ENCODE measurements at regions not wholly inside any gene's neighbourhood (a gene's known extent, or its start where the extent isn't known, plus 50 kb on each side); places are given as distances from the start of the nearest gene placed in this dataset.
A peak's percentile ranks its signal among the peaks of the same experiment; 100 is the strongest.
"Not testable (repeated sequence)": the region's sequence is repeated elsewhere in the genome, so short reads cannot be mapped to it uniquely, and the experiment has no call there.

DNA sequence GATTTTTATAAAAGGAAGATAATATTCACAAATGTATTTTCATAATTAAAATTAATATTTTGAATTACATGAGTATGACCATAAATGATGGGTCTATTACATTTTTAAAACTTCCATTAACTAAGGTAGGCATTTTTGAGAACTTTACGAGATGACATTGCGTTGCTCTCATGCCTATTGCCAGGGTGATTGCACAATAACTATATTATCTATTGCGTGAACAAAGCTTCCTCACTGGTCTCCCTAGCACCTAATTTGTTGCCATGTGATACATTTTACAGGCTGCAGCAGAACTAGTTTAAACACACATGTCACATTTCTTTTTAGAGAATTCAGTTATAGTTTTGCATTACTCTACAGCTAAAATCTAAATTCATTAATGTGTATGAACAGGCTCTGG lies 289.7 kb upstream of the GRID2 start:
- no peak for DNase-seq

DNA sequence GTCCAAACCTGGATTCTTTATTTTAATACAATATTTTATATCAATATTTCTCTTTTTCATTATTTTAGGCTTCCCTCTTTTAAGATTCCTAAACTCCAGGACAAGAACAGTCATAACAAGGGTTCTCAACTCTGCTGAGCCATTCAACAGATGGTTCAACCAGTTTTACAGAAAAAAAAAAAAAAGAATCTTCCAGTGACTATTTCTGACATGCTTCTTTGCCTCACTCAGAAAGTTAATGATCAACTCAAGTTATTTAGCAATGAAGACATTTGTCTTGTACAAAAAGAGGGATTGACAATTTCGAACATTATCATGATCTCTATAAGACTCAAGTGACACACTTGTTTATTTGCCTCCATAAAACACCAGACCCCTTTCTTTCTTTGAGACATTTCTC lies 282.6 kb upstream of the GRID2 start:
- DNase-seq = no peak

DNA sequence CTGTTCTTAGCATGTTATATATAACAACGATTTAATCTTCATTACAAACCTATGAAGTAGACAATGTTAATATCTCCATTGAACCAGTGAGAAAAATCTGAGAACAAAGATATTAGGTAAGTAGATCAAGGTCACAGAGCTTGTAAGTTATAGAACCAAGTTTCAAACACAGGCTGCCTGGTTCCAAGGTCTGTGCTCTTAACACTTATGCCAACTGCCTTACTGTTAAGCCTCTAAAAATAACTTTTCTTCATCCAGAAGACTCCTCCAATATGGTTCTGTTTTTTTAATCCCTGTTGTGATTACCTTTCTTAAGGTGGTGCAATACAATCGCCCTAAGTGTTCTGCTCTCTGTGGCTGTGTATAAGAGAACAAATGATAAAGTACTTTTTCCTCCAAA lies 282.0 kb upstream of the GRID2 start:
- no peak for DNase-seq

DNA sequence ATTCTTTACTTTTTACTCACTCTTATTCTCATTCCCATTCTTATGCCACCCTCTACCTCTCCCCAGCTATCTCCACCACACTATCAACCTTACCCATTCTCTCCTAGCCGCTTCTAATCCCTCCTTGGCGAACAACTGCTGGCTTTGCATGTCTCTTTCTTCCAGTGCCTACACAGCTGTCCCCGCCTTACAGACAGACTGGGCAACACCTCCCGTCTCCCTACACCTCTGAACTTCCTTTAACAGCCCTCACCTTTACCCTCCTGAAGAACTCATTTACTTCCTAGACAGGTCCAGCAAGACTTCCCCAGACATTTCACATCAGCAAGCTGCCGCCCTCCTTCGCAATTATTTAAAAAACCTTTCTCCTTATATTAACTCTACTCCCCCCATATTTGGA lies 274.9 kb upstream of the GRID2 start:
- not testable (repeated sequence) for DNase-seq

DNA sequence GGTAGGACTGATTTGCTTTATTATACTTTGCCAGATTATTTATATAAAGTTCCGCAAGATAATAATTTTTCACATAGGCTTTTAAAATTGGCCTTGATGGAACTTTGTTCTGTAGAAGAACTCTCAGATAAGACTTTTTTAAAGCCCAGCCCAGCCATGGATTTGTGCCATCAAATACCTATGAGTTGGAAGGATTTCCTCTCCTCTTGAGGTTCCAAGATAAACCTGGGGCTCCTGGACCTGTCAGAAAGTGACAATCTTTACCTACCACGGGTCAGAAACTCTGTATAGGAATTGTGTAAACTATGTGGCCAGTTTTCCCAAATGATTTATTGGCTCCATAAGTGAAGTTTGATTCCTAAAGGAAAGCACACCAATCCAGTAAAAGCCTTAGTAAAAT lies 271.9 kb upstream of the GRID2 start:
- DNase-seq = no peak

DNA sequence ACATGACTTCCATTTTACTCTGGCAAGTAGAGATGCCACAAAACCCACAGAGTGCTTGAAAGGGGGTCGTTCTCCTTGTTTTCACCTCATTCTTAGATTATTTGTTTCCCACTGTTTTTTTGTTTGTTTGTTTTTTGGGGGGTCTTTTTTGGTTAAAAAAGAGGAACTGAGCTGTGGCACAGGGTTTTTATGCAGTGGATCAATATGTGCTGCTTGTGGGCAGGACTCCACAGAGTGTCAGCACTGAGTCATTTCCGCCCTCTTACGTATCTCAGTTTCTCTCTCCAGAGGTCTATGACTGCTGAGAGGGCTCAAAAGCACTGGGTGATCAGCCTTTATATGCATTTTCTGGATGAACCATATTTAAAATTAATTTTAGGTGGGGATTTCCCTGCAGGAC lies 268.1 kb upstream of the GRID2 start:
- no peak for DNase-seq

DNA sequence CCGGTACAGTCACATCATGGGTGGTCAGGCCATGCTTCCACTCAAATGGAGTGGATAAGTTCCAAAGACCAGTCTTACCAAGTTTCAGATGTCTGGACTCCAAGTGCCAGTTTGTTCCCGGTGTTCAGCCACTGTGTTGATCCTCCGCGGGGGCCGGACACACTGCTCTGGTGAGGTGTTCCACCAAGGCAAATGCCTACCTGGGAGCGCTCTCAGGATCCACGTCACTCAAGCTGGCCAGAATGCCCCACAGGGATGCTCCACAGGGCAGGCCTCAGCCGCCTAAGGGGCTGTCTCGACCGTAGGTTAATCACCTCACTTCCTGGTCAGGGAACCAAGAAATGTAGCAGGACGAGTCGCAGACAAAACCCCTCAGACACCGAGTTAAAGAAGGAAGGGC lies 258.0 kb upstream of the GRID2 start:
- DNase-seq = no peak

DNA sequence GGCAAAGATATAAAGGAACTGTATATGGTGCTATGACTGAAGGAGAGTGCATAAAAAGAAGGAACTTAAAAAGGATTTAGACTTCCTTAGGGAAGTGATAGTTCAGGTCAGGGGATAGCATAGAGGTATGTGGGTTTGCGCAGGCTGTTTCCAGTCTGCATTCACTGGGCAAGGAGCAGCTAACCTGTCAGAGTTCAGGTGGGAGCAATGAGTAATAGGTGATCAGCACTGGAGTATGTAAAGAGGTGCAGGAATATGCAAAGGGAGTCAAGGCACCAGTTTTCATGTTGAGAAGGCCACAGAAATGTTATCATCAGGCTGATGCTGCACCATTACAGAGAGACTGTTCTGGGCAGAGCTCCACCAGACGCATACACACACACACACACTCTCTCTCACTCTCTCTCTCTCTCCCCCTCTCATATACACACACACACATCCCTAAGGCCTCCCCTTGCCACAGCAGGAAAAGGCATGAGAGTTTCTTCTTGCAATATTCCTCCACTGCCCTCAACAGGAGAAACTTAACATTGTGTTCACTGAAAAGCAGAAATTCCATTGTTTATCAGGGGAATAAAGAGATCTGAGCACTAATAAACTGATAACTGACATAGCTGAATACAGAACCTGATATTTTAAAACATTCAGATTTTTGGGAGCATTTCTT lies 256.4 kb upstream of the GRID2 start:
- no peak for DNase-seq

DNA sequence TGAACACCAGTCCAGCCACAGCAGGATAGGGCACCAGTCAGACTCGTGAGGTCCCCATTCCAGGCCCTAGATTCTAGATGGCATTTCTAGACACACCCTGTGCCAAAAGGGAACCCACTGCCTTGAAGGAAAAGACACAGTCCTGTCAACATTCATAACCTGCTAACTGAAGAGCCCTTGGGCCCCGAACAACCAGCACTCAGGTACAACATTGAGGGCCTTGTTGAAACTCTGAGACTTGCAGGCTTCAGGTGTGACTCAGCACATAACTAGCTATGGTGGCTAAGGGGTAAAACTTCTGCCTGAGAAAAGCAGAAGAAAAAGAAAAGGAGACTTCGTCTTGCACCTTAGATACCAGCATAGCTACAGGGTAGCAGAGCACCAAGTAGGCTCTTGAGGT lies 252.9 kb upstream of the GRID2 start:
- DNase-seq = no peak

DNA sequence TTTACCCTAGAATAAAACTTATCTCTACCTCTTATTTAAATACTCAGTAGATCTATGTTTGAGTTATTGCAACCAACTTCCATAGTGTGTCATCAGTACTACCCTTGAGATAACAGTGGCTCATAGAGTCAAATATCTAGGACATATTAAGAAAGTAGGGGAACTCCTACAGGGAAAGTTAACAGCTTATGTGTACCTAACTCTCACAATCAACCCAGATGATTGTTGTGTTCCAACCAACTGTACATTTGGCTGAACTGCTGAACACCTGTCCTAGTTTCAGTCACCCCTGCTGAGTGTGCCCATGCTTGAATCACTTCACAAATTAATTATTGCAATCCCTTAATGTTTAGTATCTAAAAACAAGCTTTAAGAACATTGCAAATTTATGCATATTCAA lies 244.2 kb upstream of the GRID2 start:
- DNase-seq = no peak

DNA sequence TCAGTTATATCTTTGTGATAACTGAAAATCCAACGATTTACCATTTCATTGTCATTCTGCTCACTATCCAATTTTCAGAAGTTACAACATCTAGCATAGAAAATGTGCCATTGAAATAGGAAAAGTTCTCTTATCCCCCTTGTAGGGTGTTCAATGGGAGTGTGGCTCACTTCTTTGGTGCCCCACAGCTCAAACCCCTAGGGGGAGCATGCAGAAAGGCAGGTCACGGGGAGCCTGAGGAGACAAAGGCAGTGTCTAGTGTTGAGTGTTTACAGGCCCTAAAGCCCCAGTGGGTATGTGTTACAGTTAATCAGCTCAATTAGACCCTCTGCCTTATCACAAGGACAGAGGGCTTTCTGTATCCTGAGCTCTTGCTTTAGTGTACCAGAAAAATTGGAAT lies 243.4 kb upstream of the GRID2 start:
- no peak for DNase-seq

DNA sequence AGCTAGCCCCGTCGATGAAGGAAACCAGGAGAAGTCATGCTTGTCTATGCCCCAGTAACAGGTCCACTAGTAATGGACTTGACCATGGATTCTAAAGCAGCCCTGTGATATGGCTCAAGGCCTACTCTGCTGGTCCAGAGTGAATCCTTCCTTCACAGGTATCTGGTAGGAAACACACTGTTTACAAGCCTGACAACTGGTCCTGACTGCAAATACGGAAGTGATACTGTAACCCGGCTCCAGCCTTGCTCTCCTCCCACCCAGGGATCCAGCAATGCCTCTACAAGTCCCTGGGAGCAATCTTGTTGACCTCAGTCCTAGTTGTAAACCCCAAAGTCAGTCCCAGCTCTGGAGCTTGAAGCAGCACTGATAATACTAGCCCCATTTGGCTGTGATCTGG lies 239.2 kb upstream of the GRID2 start:
- DNase-seq = no peak

DNA sequence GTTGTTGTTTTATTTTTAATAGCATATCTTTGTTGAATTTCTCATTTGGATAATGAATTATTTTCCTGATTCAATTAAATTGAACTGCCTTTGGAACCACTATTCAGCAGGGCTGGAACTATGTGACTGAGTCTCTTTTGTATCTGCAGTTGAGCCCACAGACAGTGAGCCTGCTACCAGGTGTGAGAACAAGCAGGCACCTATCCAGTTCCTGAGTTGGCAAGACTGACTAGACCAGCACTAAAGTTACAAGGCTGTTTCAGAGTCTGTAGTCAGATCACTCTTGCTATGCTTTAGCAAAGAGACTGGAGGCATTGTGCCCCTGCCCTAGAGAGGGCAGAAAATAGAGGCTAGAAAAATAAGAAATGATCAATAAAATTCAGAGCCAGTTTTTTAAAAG lies 237.3 kb upstream of the GRID2 start:
- no peak for DNase-seq

DNA sequence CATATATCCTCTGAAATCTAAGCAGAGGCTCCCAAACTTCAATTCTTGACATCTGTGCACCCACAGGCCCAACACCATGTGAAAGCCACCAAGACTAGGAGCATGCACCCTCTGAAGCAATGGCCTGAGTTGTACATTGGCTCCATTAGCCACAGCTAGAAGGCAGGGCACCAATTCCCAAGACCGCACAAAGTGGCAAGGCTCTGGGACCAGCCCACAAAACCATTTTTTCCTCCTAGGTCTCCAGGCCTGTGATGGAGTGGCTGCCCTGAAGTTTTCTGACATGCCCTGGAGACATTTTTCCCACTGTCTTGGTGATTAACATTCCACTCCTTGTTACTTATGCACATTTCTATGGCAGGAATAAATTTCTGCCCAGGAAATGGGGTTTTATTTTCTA lies 232.2 kb upstream of the GRID2 start:
- no peak for DNase-seq

DNA sequence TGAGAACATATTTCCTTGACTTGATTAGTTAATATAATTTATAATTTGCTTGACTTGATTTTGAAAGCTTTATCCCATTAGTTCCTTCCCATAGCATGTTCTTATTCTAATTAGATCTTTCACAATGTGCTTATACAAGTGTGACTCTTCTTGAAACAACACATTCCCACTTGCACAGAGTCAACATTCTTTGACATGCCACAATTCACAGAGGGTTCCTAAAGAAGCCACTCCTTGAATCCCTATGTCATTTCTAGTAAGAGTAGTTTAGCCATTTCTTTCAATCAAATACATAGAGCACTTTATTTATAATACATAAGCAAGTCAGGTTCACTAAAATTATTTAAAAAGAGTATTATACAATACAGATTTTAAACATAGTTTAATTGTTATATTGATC lies 228.9 kb upstream of the GRID2 start:
- DNase-seq = no peak

DNA sequence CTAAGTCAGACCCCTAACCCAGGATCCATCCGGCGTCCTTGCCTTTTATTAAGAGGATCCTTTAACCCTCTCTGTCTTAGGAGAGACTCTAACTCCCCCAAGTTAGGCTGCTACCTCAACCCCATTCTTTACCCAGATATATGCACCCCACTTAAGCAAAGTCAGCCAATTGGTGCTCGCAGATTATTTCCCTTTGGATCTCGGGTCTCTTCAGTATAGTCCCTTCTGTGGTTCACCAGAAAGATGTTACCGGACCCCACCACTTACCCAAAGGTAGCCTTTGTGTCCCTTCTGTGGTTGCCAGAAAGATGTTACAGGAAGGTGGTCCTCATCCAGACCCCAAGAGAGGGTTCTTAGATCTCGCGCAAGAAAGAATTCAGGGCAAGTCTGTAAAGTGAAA lies 212.9 kb upstream of the GRID2 start:
- DNase-seq = no peak

DNA sequence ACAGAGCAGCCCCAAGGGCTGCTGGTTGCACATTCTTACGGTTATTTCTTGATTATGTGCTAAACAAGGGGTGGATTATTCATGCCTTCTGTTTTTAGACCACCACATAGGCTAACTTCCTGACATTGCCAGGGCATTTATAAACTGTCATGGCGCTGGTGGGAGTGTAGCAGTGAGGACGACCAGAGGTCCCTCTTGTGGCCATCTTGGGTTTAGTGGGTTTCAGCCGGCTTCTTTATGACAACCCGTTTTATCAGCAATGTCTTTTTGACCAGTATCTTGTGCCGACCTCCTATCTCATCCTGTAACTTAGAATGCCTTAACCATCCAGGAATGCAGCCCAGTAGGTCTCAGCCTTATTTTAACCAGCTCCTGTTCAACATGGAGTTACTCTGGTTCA lies 212.4 kb upstream of the GRID2 start:
- DNase-seq = peak; percentile 31

DNA sequence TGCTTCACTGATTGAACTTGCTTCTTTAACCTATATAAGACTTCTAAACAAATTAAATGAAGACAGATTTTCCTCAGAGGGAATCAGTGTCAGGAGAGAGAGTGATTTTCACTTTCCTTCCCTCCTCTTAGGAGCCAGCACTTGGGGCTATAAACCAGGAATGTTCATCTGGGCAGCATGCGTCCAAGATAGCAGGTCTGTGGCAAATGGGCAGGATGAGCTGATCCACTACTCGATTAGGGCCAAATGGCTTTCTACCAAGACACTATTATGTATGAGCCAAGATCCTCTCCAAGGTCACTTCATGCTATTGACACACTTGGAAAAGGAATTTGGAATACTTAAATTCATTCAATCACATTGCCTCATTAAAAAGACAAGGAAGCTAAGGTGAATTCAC lies 203.9 kb upstream of the GRID2 start:
- DNase-seq = no peak

DNA sequence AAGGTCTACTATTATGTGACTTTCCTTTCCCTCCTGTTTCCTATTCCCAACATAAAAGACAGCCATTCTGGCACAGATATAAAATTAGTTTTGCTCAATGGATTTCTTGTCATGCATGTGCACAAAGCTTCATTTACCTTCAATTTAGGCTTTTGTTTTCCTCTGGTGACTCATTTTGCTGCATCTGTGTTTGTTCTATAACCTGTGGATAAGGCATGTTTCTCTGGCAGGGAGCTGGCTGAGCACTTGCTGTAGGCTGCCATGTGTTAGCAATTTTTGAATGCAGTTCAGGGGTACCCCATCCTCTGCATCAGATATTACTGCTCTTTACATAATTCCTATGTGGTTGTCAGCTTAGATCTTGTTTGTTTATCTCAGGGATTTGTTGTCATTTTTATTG lies 202.8 kb upstream of the GRID2 start:
- DNase-seq = no peak

DNA sequence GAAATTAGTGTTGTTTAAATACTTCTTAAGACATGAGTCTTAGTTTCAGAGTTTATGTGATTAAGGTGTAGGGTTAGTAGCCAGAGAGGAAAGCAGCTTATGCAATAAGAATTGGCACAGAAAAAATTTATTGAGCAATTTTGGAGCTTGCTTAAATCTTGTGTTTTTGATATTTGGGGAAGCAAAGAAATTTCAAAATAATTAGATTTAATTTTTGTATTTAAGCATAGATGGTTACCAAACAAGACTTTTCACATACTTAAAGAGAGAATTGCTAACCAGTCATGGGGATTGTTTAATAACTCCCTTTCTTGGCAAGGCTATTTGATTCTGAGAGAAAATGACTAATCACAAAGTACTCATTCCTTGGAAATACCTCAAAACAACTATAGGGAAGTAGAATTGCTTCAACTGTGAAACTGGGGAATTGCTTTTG lies 202.0 kb upstream of the GRID2 start:
- no peak for DNase-seq

DNA sequence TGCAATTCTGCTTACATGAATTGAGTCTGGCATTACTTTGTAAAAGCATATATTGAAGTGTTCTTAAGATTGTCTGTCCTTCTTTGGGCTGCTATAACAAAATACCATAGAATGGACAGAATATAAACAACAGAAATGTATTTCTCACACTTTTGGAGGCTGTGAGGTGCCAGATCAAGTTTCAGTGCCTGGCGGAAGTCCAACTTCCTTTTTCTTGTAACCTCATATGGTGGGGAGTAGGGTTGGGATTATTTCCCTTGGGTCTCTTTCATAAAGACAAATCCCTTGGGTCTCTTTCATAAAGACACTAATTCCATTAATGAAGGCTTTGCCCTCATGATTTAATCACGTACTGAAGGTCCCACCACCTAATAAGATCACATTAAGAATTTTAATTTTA lies 199.3 kb upstream of the GRID2 start:
- no peak for DNase-seq

DNA sequence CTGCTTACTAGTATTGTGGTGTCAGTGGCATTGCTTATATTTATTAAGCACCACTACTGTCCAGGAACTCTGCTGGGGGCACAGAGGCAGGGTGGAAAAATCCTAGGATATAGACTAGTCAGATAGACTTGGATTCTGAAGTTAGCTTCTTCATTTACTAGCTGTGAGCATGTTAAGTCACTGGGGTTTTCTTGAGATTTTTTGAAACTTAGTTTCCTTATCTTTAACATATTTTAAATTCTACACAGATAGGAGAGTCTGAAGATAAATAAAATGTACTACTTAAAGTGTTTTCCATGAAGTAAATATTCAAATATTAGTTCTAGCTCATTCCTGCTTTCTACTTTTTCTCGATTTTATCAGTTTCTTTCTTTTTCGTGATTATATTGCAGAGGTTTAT lies 196.9 kb upstream of the GRID2 start:
- DNase-seq = no peak

DNA sequence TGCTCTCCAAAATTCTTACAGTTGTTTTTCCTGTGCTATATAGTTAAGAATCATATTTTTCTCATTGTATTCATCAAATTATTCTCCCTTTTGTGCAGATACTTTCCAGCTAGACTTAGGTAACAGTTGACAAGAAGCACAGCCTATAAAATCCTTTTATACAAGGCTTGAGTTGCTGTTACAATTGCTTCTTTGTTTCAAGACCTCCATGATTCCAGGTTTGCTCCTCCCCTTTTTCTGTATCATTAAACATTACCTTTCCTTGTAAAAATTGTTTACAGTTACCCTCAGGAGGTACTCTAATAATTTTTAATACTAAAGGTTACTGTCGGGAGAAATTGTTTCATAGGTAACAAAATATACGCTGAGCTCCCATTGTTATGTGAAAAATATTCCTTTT lies 192.3 kb upstream of the GRID2 start:
- DNase-seq = no peak

DNA sequence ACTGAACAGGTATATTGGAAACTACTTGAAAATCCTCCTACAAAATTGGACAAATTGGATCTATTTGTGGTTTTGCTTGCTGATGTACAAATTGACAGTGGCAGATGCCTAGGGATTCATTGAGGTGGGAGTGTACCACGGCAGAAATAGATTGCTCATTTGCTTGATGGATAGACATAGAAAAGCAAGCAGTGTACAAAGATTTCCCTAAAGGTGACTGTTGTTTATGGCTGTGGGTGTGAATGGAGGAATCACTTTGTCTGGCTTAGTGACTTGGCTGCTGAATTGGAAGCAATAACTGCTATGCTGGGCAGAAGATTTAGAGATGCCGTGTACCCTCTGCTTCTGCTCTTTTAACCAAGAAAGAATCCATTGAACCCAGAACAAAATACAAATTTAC lies 191.0 kb upstream of the GRID2 start:
- DNase-seq = no peak

DNA sequence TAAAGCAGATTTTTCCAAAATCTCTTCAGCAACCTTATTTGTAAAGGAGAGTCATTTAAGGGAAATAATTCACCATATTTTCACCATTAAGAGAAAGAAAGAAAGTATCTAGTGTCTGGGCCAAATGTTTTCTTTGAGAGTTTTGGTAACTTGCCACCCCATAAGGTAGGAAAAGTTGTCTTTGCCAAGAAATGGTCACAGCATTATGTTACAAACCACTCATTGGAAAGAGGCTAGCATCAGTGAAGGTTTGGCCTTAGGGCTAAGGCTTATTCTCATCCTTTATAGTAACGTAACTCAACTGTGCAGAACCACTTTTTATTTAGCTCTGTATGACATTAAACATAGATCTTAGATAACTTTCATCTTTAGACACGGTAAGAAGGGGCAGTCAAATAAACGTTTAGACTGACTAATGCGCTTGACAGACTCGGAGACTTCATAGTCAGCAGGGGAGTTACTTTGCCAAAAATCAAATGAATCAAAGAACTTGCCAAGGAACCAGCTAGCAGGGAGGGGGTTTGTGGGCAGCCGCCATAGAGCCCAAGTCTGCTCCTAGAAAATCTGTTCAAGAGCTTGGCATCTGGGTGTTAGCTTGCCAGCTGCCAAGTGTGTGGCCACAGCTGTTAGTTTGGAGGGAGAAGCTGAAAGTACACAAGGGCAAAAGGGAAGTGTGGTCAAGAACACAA lies 182.8 kb upstream of the GRID2 start:
- DNase-seq = no peak

Data from NCI-H1092 treated with DMSO at 0.1 percent for 48 hours (cell line).